ENCODE measurements at regions not wholly inside any gene's neighbourhood (a gene's known extent, or its start where the extent isn't known, plus 50 kb on each side); places are given as distances from the start of the nearest gene placed in this dataset.

- TF ChIP-seq CTCF (IDR thresholded peaks at IDR 0.05; ENCODE audit: extremely low read depth, missing control alignments) = no peak
- DNase-seq (ENCODE audit: low spot score) = no peak
Observed at GRCh38 chr4:24637173-24637572, 52.8 kb upstream of the DHX15 start.

- no peak for DNase-seq (ENCODE audit: low spot score)
- TF ChIP-seq CTCF (IDR thresholded peaks at IDR 0.05; ENCODE audit: extremely low read depth, missing control alignments) = no peak
Observed at GRCh38 chr4:24638396-24638875, 54.1 kb upstream of the DHX15 start.

- no peak for TF ChIP-seq CTCF (IDR thresholded peaks at IDR 0.05; ENCODE audit: extremely low read depth, missing control alignments)
- no peak for DNase-seq (ENCODE audit: low spot score)
Observed at GRCh38 chr4:24639714-24640113, 55.4 kb upstream of the DHX15 start.

- no peak for DNase-seq (ENCODE audit: low spot score)
- no peak for TF ChIP-seq CTCF (IDR thresholded peaks at IDR 0.05; ENCODE audit: extremely low read depth, missing control alignments)
Observed at GRCh38 chr4:24640366-24640765, 56.0 kb upstream of the DHX15 start.

GRCh38 chr4:24642981-24643547 lies 58.7 kb upstream of the DHX15 start:
- TF ChIP-seq CTCF (IDR thresholded peaks at IDR 0.05; ENCODE audit: extremely low read depth, missing control alignments) = no peak
- DNase-seq (ENCODE audit: low spot score) = no peak

GRCh38 chr4:24643774-24644520 lies 59.6 kb upstream of the DHX15 start:
- DNase-seq (ENCODE audit: low spot score) = no peak
- TF ChIP-seq CTCF (IDR thresholded peaks at IDR 0.05; ENCODE audit: extremely low read depth, missing control alignments) = no peak

- no peak for DNase-seq (ENCODE audit: low spot score)
- no peak for TF ChIP-seq CTCF (IDR thresholded peaks at IDR 0.05; ENCODE audit: extremely low read depth, missing control alignments)
Observed at GRCh38 chr4:24644983-24645764, 60.8 kb upstream of the DHX15 start.
